Ishikawa (cell line): ENCODE measurements at regions not wholly inside any gene's neighbourhood (a gene's known extent, or its start where the extent isn't known, plus 50 kb on each side); places are given as distances from the start of the nearest gene placed in this dataset.

Experiments used
- CREB1 ChIP-seq: IDR thresholded peaks from 2 replicates; pipeline ENCODE4 v1.6.1; 2012; ENCODE audit warnings: low read depth
- EP300 ChIP-seq: IDR thresholded peaks from 2 replicates; pipeline ENCODE4 v1.6.1; 2012; ENCODE audit warnings: borderline replicate concordance
- FOXM1 ChIP-seq: IDR thresholded peaks from 2 replicates; pipeline ENCODE4 v1.6.1; 2012; ENCODE audit warnings: low read depth, borderline replicate concordance
- MAX ChIP-seq: IDR thresholded peaks from 2 replicates; pipeline ENCODE4 v1.6.1; 2012
- RAD21 ChIP-seq: IDR thresholded peaks from 2 replicates; pipeline ENCODE4 v1.6.1; 2012; ENCODE audit warnings: low read depth
- REST ChIP-seq: IDR thresholded peaks from 2 replicates; pipeline ENCODE4 v1.6.1; 2012; ENCODE audit warnings: low read depth, mild to moderate bottlenecking
- TAF1 ChIP-seq: IDR thresholded peaks from 2 replicates; pipeline ENCODE4 v1.6.1; 2012; ENCODE audit warnings: low read depth, mild to moderate bottlenecking
- TCF12 ChIP-seq: IDR thresholded peaks from 2 replicates; pipeline ENCODE4 v1.6.1; 2012; ENCODE audit warnings: low read depth
- TEAD4 ChIP-seq: IDR thresholded peaks from 2 replicates; pipeline ENCODE4 v1.6.1; 2012
- USF1 ChIP-seq: IDR thresholded peaks from 2 replicates; pipeline ENCODE4 v1.6.1; 2012
- YY1 ChIP-seq: IDR thresholded peaks from 2 replicates; pipeline ENCODE4 v1.6.1; 2012; ENCODE audit warnings: low read depth
- ZBTB7A ChIP-seq: IDR thresholded peaks from 2 replicates; pipeline ENCODE4 v1.6.1; 2012; ENCODE audit warnings: low read depth

- TF ChIP-seq YY1 (no peak), CREB1 (no peak), USF1 (no peak), MAX (no peak), ZBTB7A (no peak), TCF12 (no peak), TAF1 (no peak), REST (no peak), EP300 (no peak), RAD21 (no peak), TEAD4 (no peak), FOXM1 (no peak)
Measured at GRCh38 chr21:16476056-16476825, 746.5 kb downstream of the USP25 start.
